Hepatocyte (in vitro differentiated cells): ENCODE measurements at regions not wholly inside any gene's neighbourhood (a gene's known extent, or its start where the extent isn't known, plus 50 kb on each side); places are given as distances from the start of the nearest gene placed in this dataset.

ENCODE experiments used
- DNase-seq: peaks from one replicate; pipeline ENCODE4 v3.0.0-alpha.2; 2016; ENCODE audit warnings: low spot score
- H2AFZ ChIP-seq: fragments of 200-600 bp; sonication (generic); 2 replicates; pipeline ENCODE4 v1.6.0; 2016; ENCODE audit warnings: antibody characterized with exemption, mild to moderate bottlenecking
- H3K27ac ChIP-seq: fragments of 200-600 bp; sonication (generic); 2 replicates; pipeline ENCODE4 v1.5.1; 2016; ENCODE audit warnings: mild to moderate bottlenecking
- H3K27me3 ChIP-seq: fragments of 200-600 bp; sonication (generic); 2 replicates; pipeline ENCODE4 v1.6.1; 2016
- H3K36me3 ChIP-seq: fragments of 200-600 bp; sonication (generic); replicated peaks from 2 replicates; pipeline ENCODE4 v1.5.1; 2016; ENCODE audit warnings: low read depth; ENCODE audit not compliant: insufficient read depth
- H3K4me1 ChIP-seq: fragments of 200-600 bp; sonication (generic); 2 replicates; pipeline ENCODE4 v1.5.1; 2016; ENCODE audit warnings: mild to moderate bottlenecking, moderate library complexity; ENCODE audit not compliant: insufficient read depth
- H3K4me2 ChIP-seq: fragments of 200-600 bp; sonication (generic); 2 replicates; pipeline ENCODE4 v1.6.0; 2016
- H3K4me3 ChIP-seq: fragments of 200-600 bp; sonication (generic); 2 replicates; pipeline ENCODE4 v1.5.1; 2016; ENCODE audit warnings: mild to moderate bottlenecking
- H3K79me2 ChIP-seq: fragments of 200-600 bp; sonication (generic); 2 replicates; pipeline ENCODE4 v1.6.0; 2017; ENCODE audit warnings: mild to moderate bottlenecking
- H3K9me2 ChIP-seq: fragments of 200-600 bp; sonication (generic); replicated peaks from 2 replicates; pipeline ENCODE4 v1.6.0; 2017; ENCODE audit warnings: mild to moderate bottlenecking; ENCODE audit not compliant: insufficient read depth
- H3K9me3 ChIP-seq: fragments of 200-600 bp; sonication (generic); 2 replicates; pipeline ENCODE4 v1.5.1; 2016; ENCODE audit warnings: low read depth, mild to moderate bottlenecking
- H4K20me1 ChIP-seq: fragments of 200-600 bp; sonication (generic); 2 replicates; pipeline ENCODE4 v1.6.0; 2016; ENCODE audit warnings: mild to moderate bottlenecking; ENCODE audit not compliant: insufficient read depth, poor library complexity, severe bottlenecking
- CTCF ChIP-seq: fragments of 200-600 bp; sonication (generic); IDR thresholded peaks from 2 replicates; pipeline ENCODE4 v1.5.1; 2016; ENCODE audit warnings: antibody characterized with exemption, mild to moderate bottlenecking; ENCODE audit not compliant: poor library complexity
- EZH2 ChIP-seq: fragments of 200-600 bp; sonication (generic); IDR thresholded peaks from 2 replicates; pipeline ENCODE4 v1.6.1; 2016; ENCODE audit warnings: antibody characterized with exemption, mild to moderate bottlenecking, borderline replicate concordance
- EZH2phosphoT487 ChIP-seq: fragments of 200-600 bp; sonication (generic); IDR thresholded peaks from one replicate; pipeline ENCODE4 v1.6.1; 2018; ENCODE audit warnings: antibody characterized with exemption, mild to moderate bottlenecking, low read depth, moderate library complexity; ENCODE audit not compliant: unreplicated experiment, severe bottlenecking
- WGBS: methylation state at CpG from one replicate; pipeline ENCODE4 v1.1.6; 2016; ENCODE audit warnings: low lambda C conversion rate; ENCODE audit errors: missing lambda C conversion rate; 5-methylcytosine and 5-hydroxymethylcytosine counted together

DNA sequence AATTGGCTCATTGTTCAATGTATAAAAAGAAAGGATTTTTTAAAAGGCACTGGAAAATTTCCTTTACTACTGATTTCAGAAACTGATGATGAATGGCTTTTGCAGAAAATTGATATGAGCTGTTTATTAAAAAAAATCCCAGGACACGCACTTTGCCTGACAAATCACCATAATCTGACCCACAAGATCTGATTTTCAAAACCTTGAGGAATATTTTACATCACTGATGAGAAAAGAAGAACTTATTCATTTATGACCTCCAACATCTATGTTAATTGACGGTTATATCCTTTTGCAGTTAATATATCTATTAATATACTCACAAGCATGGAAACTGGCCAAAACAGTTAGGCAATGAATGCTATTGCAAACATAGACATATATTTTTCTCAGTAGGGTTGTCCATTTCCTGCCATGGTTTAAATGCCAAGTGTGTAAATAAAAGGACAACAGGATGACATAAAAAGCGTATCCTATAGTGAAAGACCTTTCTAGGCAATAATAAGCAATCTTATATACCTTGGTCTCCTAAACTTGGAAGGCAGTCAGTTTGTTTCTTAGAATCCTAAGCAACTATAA, 109.7 kb upstream of the SLC7A14 start:
- H3K27me3 ChIP-seq: no peaks in the 10 kb centered on the region
- no peak for TF ChIP-seq EZH2phosphoT487
- TF ChIP-seq CTCF: no peak
- TF ChIP-seq EZH2: no peak
- no peaks in the 10 kb centered on the region for H3K9me3 ChIP-seq
- H2AFZ ChIP-seq: no peak overlapping the region
- H3K4me1 ChIP-seq: no peaks in the 10 kb centered on the region
- H3K27ac ChIP-seq: no peak overlapping the region
- 87% methylated on average over 3 of the region's 3 CpGs for WGBS
- H3K4me2 ChIP-seq: no peak overlapping the region
- DNase-seq: no peak
- no peaks in the 10 kb centered on the region for H3K9me2 ChIP-seq
- H3K36me3 ChIP-seq: no peaks in the 10 kb centered on the region
- no peaks in the 10 kb centered on the region for H3K79me2 ChIP-seq
- H3K4me3 ChIP-seq: no peak overlapping the region
- H4K20me1 ChIP-seq: no peaks in the 10 kb centered on the region

- H3K4me1 ChIP-seq: no peaks in the 10 kb centered on the region
Observed at GRCh38 chr3:170692720-170693119, 106.8 kb upstream of the SLC7A14 start.

DNA sequence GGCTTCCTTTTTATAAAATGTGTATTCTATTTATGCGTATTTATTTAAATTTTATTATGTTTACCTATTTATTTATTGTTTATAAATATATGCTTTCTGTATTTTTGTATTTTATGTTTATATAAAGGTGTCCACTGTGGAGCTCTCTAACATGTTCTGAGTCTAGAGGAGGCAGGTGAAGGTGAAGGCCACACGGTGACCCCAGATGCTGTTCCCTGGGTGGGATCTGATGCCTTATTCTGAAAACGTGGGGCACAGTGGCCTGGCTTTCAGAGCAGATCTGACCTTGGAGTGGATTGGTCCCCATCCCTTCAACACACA, 104.7 kb upstream of the SLC7A14 start:
- H2AFZ ChIP-seq: no peak overlapping the region
- no peaks in the 10 kb centered on the region for H3K79me2 ChIP-seq
- DNase-seq: no peak
- no peaks in the 10 kb centered on the region for H3K9me2 ChIP-seq
- no peak overlapping the region for H3K4me2 ChIP-seq
- 57% methylated on average over 3 of the region's 3 CpGs for WGBS
- H3K4me3 ChIP-seq: no peak overlapping the region
- no peaks in the 10 kb centered on the region for H3K27me3 ChIP-seq
- H4K20me1 ChIP-seq: no peaks in the 10 kb centered on the region
- H3K9me3 ChIP-seq: no peaks in the 10 kb centered on the region
- no peaks in the 10 kb centered on the region for H3K4me1 ChIP-seq
- H3K27ac ChIP-seq: no peak overlapping the region
- H3K36me3 ChIP-seq: no peaks in the 10 kb centered on the region
- no peak for TF ChIP-seq EZH2phosphoT487
- no peak for TF ChIP-seq EZH2
- TF ChIP-seq CTCF: no peak

More at GRCh38 chr3:170692720-170693119, 106.8 kb upstream of the SLC7A14 start:
- TF ChIP-seq EZH2: no peak
- TF ChIP-seq EZH2phosphoT487: no peak
- no peak for TF ChIP-seq CTCF
- no peak for DNase-seq
- H3K4me3 ChIP-seq: no peak overlapping the region
- 100% methylated on average over 2 of the region's 2 CpGs for WGBS
- H3K27me3 ChIP-seq: no peaks in the 10 kb centered on the region
- no peaks in the 10 kb centered on the region for H3K9me2 ChIP-seq
- H3K79me2 ChIP-seq: no peaks in the 10 kb centered on the region
- no peaks in the 10 kb centered on the region for H3K36me3 ChIP-seq
- H4K20me1 ChIP-seq: no peaks in the 10 kb centered on the region
- H3K27ac ChIP-seq: no peak overlapping the region
- no peak overlapping the region for H3K4me2 ChIP-seq
- H2AFZ ChIP-seq: no peak overlapping the region
- H3K9me3 ChIP-seq: no peaks in the 10 kb centered on the region
